ENCODE measurements at regions not wholly inside any gene's neighbourhood (a gene's known extent, or its start where the extent isn't known, plus 50 kb on each side); places are given as distances from the start of the nearest gene placed in this dataset.
"Not testable (repeated sequence)": the region's sequence is repeated elsewhere in the genome, so short reads cannot be mapped to it uniquely, and the experiment has no call there.

DNA sequence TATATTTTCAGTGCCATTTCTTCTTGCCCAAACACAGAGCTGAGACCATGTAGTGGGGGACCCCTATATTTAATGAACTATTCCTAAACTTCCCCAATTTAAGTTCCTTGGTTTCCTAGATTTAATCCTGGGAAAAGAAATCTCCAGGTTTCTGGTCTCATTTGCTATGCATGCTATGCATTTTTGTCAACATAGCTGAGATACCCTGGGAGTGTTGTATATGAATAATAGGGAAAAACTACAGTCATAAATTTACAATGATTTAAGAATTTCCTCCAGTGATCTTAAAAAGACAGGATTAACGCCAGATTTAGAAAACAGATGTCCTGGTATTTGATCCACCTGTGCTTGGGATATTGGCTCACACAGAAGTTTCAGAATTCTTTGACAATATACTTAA is 136.8 kb upstream of the RAPGEF2 start:
- H3K4me1 Mint-ChIP-seq (ENCODE audit: low read depth) = peaks cover 3% of the 10 kb centered on the region
- TF ChIP-seq, protein P1, sequence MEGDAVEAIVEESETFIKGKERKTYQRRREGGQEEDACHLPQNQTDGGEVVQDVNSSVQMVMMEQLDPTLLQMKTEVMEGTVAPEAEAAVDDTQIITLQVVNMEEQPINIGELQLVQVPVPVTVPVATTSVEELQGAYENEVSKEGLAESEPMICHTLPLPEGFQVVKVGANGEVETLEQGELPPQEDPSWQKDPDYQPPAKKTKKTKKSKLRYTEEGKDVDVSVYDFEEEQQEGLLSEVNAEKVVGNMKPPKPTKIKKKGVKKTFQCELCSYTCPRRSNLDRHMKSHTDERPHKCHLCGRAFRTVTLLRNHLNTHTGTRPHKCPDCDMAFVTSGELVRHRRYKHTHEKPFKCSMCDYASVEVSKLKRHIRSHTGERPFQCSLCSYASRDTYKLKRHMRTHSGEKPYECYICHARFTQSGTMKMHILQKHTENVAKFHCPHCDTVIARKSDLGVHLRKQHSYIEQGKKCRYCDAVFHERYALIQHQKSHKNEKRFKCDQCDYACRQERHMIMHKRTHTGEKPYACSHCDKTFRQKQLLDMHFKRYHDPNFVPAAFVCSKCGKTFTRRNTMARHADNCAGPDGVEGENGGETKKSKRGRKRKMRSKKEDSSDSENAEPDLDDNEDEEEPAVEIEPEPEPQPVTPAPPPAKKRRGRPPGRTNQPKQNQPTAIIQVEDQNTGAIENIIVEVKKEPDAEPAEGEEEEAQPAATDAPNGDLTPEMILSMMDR (IDR thresholded peaks at IDR 0.05; ENCODE audit: unreplicated experiment) = no peak
- H3K9me3 Mint-ChIP-seq (ENCODE audit: low read depth) = no peaks in the 10 kb centered on the region
- no peaks in the 10 kb centered on the region for H3K36me3 Mint-ChIP-seq (ENCODE audit: insufficient read depth)
- no peaks in the 10 kb centered on the region for H3K27me3 Mint-ChIP-seq
- H3K27ac Mint-ChIP-seq = no peak overlapping the region
- DNase-seq (ENCODE audit: low spot score, unreplicated experiment) = no peak
- H3K4me3 Mint-ChIP-seq (ENCODE audit: low read depth) = no peak overlapping the region

DNA sequence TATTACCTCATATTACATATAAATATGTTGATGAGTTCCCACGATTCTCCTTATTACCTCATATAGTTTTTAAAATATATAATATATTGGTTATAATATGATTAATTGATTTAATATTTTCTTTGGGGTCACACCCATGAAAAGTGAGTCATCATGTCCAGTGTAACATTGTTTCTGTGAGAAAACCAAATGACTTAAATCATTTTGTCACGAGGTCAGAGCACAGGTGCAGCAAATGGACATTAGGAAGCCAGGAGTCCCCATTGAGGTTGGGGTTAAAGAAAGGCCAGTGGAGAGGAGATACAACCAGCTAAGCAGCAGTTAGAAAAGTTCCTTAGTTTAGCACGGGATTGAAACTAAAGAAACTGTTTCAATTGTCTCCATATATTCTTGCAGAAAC is 133.9 kb upstream of the RAPGEF2 start:
- TF ChIP-seq, protein P1 (IDR thresholded peaks at IDR 0.05; ENCODE audit: unreplicated experiment) = no peak
- Mint-ChIP-seq H3K4me3 (ENCODE audit: low read depth) (no peak overlapping the region), H3K27ac (no peak overlapping the region), H3K36me3 (ENCODE audit: insufficient read depth) (no peaks in the 10 kb centered on the region), H3K27me3 (no peaks in the 10 kb centered on the region), H3K4me1 (ENCODE audit: low read depth) (peaks cover 3% of the 10 kb centered on the region), H3K9me3 (ENCODE audit: low read depth) (no peaks in the 10 kb centered on the region)
- no peak for DNase-seq (ENCODE audit: low spot score, unreplicated experiment)

DNA sequence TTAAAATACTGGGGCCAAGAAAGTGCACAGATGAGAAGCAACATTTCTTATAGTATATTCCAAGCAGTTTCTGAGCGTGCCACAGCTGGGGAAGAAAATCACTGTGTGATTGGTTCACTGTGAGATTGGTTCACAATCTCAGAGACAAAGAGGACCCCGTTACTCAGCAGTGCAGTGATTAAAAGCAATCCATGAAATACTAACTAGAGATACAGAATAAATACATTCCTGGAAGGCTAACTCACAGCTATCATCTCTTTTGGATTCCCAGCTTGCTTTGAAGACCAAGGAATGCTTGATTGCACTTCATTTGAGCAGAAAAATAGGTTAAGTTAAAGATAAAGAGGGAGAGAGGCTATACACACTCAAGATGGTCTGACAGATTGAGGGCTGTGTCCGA is 132.1 kb upstream of the RAPGEF2 start:
- no peak for DNase-seq (ENCODE audit: low spot score, unreplicated experiment)
- H3K27ac Mint-ChIP-seq = no peak overlapping the region
- H3K9me3 Mint-ChIP-seq (ENCODE audit: low read depth) = no peaks in the 10 kb centered on the region
- no peak overlapping the region for H3K4me3 Mint-ChIP-seq (ENCODE audit: low read depth)
- no peaks in the 10 kb centered on the region for H3K4me1 Mint-ChIP-seq (ENCODE audit: low read depth)
- TF ChIP-seq, protein P1 (IDR thresholded peaks at IDR 0.05; ENCODE audit: unreplicated experiment) = no peak
- no peaks in the 10 kb centered on the region for H3K27me3 Mint-ChIP-seq
- H3K36me3 Mint-ChIP-seq (ENCODE audit: insufficient read depth) = no peaks in the 10 kb centered on the region

- H3K36me3 Mint-ChIP-seq (ENCODE audit: insufficient read depth); H3K27ac Mint-ChIP-seq; DNase-seq (ENCODE audit: low spot score, unreplicated experiment); H3K9me3 Mint-ChIP-seq (ENCODE audit: low read depth); H3K4me3 Mint-ChIP-seq (ENCODE audit: low read depth); H3K27me3 Mint-ChIP-seq; H3K4me1 Mint-ChIP-seq (ENCODE audit: low read depth): not testable (repeated sequence)
Observed at GRCh38 chr4:158974438-158974837, 128.4 kb upstream of the RAPGEF2 start.

GRCh38 chr4:158980711-158981110 is 122.2 kb upstream of the RAPGEF2 start:
- not testable (repeated sequence) for DNase-seq (ENCODE audit: low spot score, unreplicated experiment); H3K27ac Mint-ChIP-seq; H3K36me3 Mint-ChIP-seq (ENCODE audit: insufficient read depth); H3K27me3 Mint-ChIP-seq; H3K4me3 Mint-ChIP-seq (ENCODE audit: low read depth); H3K4me1 Mint-ChIP-seq (ENCODE audit: low read depth)
- peaks cover 17% of the 10 kb centered on the region for H3K9me3 Mint-ChIP-seq (ENCODE audit: low read depth)

DNA sequence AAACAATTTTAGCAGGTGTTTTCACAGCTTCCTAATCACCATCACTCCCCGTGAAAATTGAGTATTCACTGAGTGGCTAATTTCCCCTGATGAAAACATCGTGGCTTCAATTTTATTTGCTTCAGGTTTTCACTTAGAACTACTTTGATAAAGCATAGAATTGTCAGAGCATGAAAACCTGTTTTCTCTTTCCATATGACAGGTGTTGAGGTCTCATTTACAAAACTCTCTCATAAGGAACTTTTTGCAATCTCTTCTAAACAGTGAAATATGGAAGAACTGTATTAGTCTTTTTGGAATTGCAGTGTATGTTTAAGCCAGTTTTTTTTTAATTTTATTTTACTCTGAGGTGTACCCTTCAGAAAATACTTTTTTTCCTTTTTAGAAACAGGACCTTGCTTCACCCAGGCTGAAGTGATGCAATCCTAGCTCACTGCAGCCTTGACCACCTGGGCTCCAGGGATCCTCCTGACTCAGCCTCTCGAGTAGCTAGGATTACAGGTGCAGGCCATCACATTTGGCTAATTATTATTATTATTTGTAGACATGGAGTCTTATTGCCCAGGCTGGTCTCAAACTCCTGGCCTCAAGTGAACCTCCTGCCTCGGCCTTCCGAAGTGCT is 111.2 kb upstream of the RAPGEF2 start:
- no peak for DNase-seq (ENCODE audit: low spot score, unreplicated experiment)
- Mint-ChIP-seq H3K9me3 (ENCODE audit: low read depth) (peaks cover 9% of the 10 kb centered on the region), H3K27me3 (no peaks in the 10 kb centered on the region), H3K27ac (no peak overlapping the region), H3K4me3 (ENCODE audit: low read depth) (no peak overlapping the region), H3K36me3 (ENCODE audit: insufficient read depth) (peaks cover 2% of the 10 kb centered on the region), H3K4me1 (ENCODE audit: low read depth) (no peaks in the 10 kb centered on the region)
- TF ChIP-seq, protein P1 (IDR thresholded peaks at IDR 0.05; ENCODE audit: unreplicated experiment) = no peak

All from progenitor cell of endocrine pancreas (in vitro differentiated cells).